ENCODE measurements at regions not wholly inside any gene's neighbourhood (a gene's known extent, or its start where the extent isn't known, plus 50 kb on each side); places are given as distances from the start of the nearest gene placed in this dataset.

- H3K27ac ChIP-seq, result no peak overlapping the region
- TF ChIP-seq ZFX (IDR thresholded peaks at IDR 0.05; ENCODE audit: borderline replicate concordance) (no peak), CTCF (IDR thresholded peaks at IDR 0.05) (no peak)
These were observed 62.5 kb downstream of the PJA1 start for GRCh38 chrX:69102612-69103194.

- TF ChIP-seq CTCF (IDR thresholded peaks at IDR 0.05), result no peak
- no peak for TF ChIP-seq ZFX (IDR thresholded peaks at IDR 0.05; ENCODE audit: borderline replicate concordance)
- no peak overlapping the region for H3K27ac ChIP-seq
These were observed 63.5 kb downstream of the PJA1 start for GRCh38 chrX:69101683-69102251.

- H3K27ac ChIP-seq, result no peak overlapping the region
- no peak for TF ChIP-seq CTCF (IDR thresholded peaks at IDR 0.05)
These were observed 64.8 kb downstream of the PJA1 start for GRCh38 chrX:69100478-69100877.

- TF ChIP-seq CTCF (IDR thresholded peaks at IDR 0.05) (no peak), ZFX (IDR thresholded peaks at IDR 0.05; ENCODE audit: borderline replicate concordance) (no peak)
- no peak overlapping the region for H3K27ac ChIP-seq
These were observed 67.6 kb downstream of the PJA1 start for GRCh38 chrX:69097451-69098236.

- TF ChIP-seq ZFX (IDR thresholded peaks at IDR 0.05; ENCODE audit: borderline replicate concordance) (no peak), CTCF (IDR thresholded peaks at IDR 0.05) (no peak)
- no peak overlapping the region for H3K27ac ChIP-seq
These were observed 68.3 kb downstream of the PJA1 start for GRCh38 chrX:69096963-69097362.

- TF ChIP-seq CTCF (IDR thresholded peaks at IDR 0.05), result no peak
- TF ChIP-seq ZFX (IDR thresholded peaks at IDR 0.05; ENCODE audit: borderline replicate concordance), result no peak
- no peak overlapping the region for H3K27ac ChIP-seq
These were observed 70.1 kb downstream of the PJA1 start for GRCh38 chrX:69094977-69095669.
